ENCODE measurements at regions not wholly inside any gene's neighbourhood (a gene's known extent, or its start where the extent isn't known, plus 50 kb on each side); places are given as distances from the start of the nearest gene placed in this dataset.

DNA sequence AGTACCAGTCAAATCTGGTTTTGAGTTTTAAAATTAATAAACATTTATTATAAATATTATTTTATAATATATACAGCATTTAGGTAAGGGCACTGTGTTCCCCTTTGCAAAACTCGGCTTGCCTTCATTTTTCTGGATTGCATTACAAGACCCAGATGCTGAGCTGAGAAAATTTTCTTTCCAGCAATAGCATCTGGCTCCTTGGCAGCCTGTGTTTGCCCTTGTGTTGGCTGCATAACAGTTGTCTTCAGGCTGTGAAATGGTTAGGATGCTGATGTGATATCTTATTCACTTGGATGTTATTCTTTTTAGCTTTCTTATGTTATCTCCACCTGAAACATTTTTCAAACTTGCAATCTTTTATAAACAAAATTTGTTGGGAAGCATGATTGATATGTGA, 784.4 kb downstream of the DACH1 start:
- DNase-seq (ENCODE audit: low read depth) = no peak

DNA sequence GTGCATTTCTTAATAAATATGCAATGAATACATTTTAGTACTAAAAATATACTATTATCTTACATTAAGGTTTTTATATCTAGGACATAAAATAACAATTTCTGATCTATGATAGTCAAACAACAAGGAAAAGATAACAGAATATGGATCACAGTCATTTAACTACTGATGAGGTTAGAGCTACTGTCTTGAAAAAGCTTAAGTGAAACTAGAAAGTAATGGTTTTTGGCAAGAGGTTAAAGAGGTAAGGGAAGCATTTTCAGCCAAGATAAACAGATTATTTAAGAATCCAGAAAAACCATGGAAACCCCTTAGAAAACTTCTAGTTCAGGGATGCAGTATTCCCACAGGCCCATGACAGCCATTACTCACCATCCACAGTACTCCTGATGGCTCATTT, 787.4 kb downstream of the DACH1 start:
- no peak for DNase-seq (ENCODE audit: low read depth)

DNA sequence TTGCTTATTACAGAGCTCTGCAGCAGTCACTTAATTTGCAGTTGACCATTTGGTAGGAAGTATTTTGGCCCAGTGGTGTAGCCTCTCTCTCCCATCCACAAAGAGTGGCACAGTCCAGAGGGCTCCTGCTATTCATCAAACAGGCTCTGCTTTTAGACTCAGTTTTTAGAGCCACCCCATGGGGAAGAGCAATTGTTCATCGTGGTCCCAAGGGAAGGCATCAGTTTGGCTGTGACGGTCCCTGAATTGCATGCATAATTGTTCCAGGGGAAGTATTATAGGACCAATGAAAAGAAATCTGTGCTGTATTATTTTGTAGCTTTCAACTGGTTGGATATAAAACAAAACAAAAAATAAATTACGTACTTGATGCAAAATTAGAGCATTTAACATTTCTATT, 799.0 kb downstream of the DACH1 start:
- DNase-seq (ENCODE audit: low read depth) = no peak

DNA sequence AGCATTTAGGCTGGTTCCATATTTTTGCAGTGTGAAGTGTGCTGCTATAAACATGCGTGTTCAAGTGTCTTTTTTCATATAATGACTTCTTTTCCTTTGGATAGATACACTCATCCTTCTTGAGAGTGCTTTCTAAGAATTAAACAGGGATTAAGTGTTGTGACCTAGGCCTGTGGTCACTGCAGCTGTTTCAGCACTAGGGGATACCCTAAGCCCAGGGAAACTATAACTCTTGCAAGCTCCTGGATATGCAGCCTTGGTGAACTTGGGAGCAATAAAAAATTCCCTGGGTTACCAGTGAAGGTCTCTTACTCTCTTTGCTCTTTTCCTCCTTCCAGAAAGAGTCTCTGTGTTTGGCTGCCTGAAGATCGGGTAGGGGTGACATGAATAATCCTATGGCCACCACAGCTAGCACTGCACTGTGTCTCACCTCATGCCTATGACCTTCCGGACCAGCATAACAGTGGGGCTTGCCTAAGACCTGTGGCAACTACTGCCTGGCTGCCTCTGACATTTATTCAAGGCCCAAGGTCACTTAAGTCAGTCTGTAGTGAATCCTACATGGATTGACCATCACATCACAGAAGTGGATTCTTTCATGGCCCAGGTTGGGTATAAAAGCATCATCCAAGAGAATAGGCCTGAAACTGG, 799.7 kb downstream of the DACH1 start:
- DNase-seq (ENCODE audit: low read depth) = no peak

DNA sequence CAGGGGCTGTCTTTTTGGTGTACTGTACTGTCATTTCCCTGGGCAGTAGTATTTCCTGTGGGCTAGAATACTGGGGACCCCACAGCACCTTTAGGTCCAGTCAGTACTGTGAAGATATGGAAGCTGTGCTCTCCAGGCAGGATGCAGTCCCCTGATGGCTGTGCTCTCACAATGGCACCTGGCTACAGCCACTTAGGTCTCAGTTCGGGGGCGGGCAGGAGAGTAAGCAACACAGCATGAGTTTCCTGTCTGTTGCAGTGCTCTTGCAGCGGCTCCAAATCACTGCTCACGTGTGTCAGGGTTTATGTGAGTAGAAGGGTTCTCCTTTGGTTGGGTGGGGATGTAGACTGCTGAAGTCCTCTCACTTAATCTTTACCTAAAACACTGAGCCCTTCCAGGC, 810.4 kb downstream of the DACH1 start:
- DNase-seq (ENCODE audit: low read depth) = no peak

DNA sequence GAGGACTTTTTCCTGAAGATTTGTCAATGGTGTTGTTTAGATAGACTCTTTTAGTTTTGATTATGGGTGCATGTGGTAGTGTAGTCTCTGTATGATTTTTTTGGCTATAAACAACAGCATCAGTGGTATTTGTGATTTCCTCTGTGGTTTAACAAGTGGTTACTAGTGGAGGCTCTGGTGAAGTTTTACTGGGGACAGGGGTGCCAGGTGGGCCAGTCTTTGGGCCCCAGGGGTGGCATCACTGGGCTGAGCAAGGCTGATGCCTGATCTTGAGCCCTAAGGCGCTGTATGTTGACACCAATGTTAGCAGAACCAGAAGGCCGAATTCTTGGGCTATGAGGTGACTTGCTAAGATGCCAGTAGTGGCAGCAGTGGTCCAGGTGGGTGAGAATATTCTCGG, 811.4 kb downstream of the DACH1 start:
- no peak for DNase-seq (ENCODE audit: low read depth)

DNA sequence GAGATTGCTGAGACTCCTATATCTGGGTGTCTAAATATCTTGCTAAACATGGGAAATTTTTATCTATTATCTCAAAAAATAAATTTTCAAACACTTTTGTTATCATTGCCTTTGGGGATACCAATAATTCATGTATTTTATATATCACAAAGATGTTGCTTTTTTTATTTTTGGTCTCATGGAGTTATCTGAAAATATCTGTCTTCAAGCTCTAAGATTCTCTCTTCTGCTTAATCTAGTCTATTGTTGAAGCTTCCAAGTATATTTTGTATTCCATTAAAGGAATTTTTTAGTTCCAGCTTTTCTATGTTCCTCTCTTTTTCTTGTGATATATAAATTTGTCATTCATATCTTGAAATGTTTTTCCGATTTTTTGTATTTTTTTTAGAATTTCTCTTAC, 812.0 kb downstream of the DACH1 start:
- DNase-seq (ENCODE audit: low read depth) = no peak

DNA sequence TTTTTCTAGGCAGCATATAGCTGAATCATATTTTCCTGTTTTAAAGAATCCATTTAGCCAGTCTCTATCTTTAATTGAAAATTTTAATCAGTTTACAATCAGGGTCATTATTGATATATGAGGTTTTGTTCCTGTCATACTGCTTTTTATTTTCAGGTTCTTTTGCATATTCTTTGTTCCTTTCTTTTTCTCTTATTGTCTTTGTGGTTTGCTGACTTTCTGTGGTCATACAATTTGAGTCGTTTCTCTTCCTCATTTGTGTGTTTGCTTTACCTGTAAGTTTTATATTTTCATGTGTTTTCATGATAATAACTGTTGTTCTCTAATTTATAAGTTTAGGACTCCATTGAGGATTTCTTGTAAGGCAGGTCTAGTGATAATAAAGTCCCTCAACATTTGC, 812.6 kb downstream of the DACH1 start:
- DNase-seq (ENCODE audit: low read depth) = no peak

DNA sequence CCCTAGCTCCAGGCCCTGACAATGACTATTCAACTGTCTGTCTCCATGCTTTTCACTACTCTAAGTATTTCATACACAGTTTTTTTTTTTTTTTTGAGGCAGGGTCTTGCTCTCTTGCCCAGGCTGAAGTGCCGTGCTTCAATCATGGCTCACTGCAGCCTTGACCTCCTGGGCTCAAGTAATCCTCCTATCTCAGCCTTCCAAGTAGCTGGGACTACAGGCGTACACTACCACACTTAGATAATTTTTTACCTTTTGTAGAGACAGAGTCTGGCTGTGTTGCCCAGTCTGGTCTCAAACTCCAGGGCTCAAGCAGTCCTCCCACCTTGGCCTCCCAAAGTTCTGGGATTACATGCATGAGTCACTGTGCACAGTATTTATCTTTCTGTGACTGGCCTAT, 815.4 kb downstream of the DACH1 start:
- DNase-seq (ENCODE audit: low read depth) = no peak

DNA sequence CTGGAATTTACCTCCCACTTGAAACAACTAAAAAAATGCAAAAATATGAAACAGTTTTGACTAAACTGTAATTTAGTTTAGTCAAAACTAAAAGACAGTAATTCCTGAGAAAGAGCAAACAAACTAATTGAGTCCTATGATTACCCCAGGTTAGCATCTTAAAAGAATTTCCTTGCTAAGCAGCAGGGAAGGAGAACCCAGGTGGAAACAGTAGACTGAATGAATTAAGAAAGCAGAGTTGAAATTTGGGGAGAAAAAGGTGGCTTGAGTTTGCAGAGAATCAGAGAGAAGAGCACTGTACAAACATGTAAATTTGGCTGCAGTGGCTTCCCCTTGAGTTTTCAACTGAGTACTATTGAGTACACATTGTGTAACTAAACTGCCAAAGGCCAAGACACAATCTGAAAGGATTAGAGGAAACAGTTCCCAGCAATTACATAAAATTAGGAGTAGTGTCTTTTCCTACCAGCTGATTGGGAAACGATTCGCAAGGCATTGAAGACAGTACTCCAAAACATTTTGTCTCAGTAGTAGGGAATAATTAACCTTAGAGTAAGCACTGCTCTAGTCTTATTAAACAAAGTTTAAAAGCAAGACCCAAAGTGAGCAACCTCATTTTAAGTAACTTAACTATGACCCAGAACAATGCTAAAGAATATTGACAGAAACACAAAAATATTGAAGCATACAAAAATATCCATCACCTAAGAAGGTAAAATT, 820.5 kb downstream of the DACH1 start:
- DNase-seq (ENCODE audit: low read depth) = no peak

DNA sequence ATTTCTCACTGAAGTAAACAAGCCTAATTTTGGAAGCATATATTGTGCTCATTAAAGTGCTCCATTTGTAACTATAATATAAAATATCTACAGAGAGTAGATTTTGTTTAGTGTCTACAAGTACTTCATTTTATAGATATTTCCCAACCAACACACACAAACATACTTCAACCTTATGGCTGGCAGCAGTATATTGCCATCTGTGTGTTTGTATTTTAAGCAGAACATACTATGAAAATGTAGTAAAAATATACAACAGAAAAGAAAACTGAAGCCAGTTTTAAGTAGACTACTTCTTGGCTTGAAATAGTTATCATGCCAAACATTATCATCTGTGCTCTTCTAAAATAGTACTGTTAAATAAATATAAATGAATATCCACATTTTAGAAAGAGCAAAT, 821.9 kb downstream of the DACH1 start:
- no peak for DNase-seq (ENCODE audit: low read depth)

DNA sequence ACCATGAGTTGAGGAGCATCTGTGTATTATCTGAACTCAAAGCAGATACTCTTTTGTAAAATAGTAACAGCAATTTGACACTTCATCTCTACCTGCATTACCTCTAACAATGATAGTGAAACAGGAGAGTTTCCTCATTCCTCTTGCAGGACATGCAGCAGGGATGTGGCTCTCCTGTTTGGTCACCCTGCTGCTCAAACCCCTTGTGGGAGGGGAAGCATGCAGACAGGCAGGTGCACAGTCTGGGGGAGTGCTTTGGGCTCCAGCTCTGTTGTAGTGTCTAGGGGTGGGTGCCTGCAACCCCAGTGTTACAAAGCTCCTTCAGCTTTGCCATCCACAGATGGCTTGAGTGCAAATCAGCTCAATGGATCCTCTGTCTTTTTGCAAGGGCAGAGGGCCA, 827.6 kb downstream of the DACH1 start:
- DNase-seq (ENCODE audit: low read depth) = no peak

DNA sequence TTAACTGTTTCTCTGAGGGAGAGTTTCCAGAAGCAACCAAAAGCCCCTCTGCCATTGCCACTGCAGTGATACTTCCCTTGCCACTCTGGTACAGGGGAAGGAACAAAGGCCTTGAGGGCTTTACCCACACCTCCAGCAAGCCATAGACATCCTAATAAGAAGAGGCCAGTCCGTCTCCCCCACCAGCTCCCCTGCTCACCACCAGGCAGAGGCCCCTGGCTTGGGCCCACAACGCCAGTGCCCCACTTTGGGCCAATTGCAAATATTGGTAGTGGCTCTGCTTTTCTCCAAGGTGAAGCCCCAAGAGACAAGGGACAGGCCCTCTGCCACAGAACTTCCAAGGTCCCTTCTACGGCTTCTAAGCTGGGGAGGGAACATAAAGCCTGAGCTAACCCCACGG, 833.0 kb downstream of the DACH1 start:
- DNase-seq (ENCODE audit: low read depth) = no peak

DNA sequence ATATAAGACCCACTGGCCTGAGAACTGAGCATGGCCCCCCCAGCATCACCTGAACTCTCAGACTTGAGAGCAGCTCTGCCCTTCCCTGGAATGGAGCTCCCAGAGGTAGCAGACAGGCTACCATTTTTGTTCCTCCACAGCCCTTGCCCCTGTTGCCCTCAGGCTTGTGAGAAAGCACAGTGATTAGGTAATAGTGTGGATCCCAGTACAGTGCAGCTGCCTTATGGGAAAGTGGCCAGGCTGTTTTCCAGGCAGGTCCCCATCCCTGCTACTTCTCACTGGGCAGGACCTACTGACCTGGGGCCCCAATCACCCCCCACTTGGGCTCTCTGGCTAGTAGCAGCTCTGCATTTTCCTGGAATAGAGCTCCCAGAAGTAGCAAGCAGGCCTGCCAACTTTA, 834.0 kb downstream of the DACH1 start:
- DNase-seq (ENCODE audit: low read depth) = no peak

DNA sequence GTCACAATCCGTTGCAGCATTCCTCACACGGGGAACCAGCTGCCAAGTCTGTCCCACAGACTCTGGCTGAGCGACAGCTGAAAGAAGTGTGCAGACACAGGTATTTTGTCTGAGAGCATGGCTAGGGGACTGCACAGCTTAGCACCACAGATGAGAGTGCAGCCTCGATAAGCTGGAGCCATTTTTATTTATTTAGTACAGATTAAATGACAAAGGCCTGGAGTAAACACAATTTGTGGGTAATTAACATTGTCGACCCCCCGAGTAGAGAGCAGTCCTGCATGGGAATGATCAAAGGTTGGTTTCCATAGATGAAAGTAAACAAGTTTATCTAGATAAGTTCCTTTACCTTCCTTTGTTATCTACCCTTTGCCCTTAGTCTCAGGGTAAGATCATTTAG, 836.2 kb downstream of the DACH1 start:
- no peak for DNase-seq (ENCODE audit: low read depth)

DNA sequence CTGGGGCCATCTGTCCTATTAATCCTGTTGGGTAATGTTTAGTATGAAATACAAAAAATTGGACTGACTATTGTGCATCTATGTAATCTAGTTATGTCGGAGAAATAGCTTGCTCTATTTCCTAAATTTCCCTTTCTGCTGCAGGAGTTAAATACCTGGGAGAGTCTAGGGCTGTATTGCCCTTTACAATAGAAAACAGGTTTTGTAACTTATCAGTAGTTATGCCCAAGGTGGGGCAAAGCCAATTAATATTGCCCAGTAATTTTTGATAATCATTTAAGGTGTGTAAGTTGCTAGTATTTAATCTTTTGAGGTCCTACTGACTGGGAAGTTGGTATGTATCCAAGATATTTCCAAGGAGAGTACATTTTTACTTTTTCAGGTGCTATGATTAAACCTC, 838.1 kb downstream of the DACH1 start:
- DNase-seq (ENCODE audit: low read depth) = no peak

DNA sequence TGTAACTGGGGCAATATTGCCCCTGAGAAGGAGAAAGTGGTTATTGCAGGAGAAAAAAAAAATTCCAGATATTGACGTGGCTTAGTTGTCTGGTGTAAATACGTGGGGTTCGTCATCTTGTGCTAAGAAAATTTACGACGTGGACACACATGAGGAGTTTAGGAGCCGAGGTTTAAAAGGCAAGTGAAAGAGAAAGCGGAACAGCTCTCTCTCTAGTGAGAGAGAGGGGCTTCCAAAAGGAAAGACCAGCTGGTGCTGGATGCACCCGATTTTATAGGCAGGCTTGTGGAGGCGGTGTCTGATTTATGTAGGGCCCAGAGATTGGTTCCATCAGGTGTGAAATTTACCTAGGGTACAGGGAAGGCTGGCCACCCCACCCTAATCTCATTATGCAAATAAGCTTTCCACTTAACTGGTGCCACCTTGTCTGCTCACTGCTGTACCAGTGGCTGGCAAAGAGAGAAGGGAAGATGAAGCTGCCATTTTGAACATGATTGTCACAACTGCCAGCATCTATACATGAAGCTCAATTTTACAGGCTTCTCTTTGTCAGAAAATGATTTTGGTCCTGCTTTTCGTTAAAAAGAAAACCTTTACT, 845.1 kb downstream of the DACH1 start:
- DNase-seq (ENCODE audit: low read depth) = no peak

DNA sequence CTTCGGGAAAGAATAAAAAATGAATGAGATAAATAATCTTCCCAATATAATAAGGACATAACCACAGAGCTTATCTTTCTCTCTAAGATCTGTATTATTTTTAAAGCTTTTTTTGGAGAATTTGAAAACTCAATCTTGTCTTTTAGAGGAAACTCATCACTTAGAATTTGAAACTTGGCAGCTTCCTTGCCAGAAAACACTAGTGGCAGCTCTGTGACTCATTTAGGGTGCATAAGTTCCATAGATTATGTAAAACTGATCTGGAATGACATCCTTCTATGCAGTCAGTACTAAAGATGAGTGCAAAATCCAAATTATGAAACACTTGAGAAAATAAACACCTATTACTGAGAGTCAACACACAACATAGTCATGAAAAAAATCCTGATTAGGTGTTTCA, 848.0 kb downstream of the DACH1 start:
- DNase-seq (ENCODE audit: low read depth) = no peak

DNA sequence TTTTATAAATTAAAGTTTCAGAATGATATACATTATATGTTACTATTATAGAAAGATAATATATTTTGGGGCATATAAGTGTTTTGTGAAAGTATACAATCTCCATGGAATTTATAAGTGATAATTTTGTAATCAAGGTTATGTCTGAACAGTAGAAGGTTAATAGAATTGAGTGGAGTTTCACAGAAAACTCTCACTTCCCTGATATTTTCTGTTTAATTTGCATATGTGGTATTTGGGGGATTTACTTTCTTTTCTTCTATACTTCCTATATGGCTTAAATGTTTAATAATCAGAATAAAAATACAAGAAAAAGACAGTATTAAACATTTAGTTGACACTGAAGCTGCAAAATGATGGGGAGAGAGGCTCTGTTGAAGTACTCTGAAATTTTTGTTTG, 848.5 kb downstream of the DACH1 start:
- no peak for DNase-seq (ENCODE audit: low read depth)

DNA sequence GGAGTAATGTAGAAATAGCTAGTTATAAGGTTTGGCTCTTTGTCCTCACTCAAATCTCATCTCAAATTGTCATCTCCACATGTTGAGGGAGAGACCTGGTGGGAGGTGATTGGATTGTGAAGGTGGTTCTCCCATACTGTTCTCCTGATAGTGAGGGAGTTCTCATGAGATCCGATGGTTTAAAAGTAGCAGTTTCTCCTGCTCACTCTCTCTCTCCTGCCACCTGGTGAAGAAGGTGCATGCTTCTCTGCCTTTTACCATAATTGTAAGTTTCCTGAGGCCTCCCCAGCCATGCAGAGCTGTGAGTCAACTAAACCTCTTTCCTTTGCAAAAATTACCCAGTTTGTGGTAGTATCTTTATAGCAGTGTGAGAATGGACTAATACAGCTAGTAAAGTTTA, 849.4 kb downstream of the DACH1 start:
- DNase-seq (ENCODE audit: low read depth) = no peak

DNA sequence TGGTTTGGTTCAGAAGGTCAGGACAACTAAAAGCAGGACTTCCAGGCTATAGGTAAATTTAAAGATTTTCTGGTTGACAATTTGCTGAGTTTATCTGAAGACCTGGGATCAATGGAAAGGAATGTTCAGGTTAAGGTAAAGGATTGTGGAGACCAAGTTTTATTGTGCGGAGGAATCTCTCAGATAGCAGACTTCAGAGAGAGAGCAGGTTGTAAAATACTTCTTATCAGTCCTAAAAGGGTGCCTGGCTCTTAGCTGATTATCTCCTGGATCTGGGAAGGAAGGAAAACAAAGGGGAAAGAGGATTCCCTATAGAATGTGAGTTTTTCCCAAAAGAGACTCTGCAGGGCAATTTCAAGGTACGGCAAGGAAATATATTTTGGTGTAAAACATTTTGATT, 851.5 kb downstream of the DACH1 start:
- no peak for DNase-seq (ENCODE audit: low read depth)

DNA sequence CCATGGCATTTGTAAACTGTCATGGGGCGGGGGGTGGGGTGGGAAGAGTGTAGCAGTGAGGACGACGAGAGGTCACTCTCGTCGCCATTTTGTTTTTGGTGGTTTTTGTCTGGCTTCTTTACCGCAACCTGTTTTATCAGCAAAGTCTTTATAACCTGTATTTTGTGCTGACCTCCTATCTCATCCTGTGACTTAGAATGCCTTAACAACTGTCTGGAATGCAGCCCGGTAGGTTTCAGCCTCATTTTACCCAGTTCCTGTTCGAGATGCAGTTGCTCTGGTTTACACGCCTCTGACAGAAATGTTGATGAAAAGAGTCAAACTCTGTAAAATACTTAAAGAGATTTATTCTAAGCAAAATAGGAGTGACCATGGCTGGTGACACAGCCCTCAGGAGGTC, 852.0 kb downstream of the DACH1 start:
- no peak for DNase-seq (ENCODE audit: low read depth)

DNA sequence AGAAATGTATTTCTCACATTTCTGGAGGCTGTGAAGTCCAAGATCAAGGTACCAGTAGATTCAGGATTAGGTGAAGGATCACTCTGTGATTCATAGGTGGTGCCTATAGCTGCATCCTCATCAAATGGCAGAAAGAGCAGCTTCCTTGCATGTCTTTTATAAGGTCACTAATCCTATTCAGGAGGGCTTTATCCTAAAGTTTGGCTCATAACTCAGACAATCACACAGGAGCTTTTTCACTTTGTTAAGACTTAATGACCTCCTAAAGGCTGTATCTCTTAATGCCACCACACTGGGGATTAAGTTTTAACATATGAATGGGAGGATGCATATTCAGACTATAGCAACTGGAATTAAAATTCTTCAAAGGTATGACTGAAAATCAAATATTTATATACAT, 861.1 kb downstream of the DACH1 start:
- no peak for DNase-seq (ENCODE audit: low read depth)

DNA sequence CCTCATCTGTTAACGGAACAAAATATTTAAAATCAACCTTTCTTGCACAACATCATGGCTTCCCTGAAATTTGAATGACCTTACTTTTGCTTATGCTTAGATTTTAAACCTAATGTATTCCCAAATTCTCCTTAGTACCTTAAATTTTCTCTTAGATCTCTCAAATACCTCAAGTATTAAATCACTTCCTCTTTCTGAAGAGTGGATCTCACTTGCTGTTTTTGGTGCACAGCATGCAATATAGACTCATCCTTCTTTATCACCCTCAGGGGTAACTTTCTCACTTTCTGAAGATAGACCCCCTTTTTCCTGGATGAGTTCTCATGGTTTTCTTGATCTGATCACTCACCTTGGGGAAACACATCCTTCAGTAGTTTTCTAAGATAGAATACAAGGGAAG, 871.7 kb downstream of the DACH1 start:
- no peak for DNase-seq (ENCODE audit: low read depth)
